GM18907 (cell line): ENCODE measurements at regions not wholly inside any gene's neighbourhood (a gene's known extent, or its start where the extent isn't known, plus 50 kb on each side); places are given as distances from the start of the nearest gene placed in this dataset.
A peak's percentile ranks its signal among the peaks of the same experiment; 100 is the strongest.
"Not testable (repeated sequence)": the region's sequence is repeated elsewhere in the genome, so short reads cannot be mapped to it uniquely, and the experiment has no call there.

Experiments
- ATAC-seq: cut with Tn5 transposase; IDR thresholded peaks from one replicate; pipeline ENCODE4 v1.9.1; 2021; ENCODE audit warnings: mild to moderate bottlenecking, moderate library complexity; ENCODE audit not compliant: unreplicated experiment

- ATAC-seq = no peak
Measured at GRCh38 chr14:89743828-89744227, 210.7 kb downstream of the EFCAB11 start.

- no peak for ATAC-seq
Measured at GRCh38 chr14:89740241-89740640, 214.3 kb downstream of the EFCAB11 start.

- no peak for ATAC-seq
Measured at GRCh38 chr14:89736881-89737280, 217.6 kb downstream of the EFCAB11 start.

- no peak for ATAC-seq
Measured at GRCh38 chr14:89731396-89731933, 223.1 kb downstream of the EFCAB11 start.

GRCh38 chr14:89730687-89731086, 223.8 kb downstream of the EFCAB11 start:
- ATAC-seq = no peak

- no peak for ATAC-seq
Measured at GRCh38 chr14:89728964-89729363, 225.6 kb downstream of the EFCAB11 start.

GRCh38 chr14:89726226-89726625, 228.3 kb downstream of the EFCAB11 start:
- not testable (repeated sequence) for ATAC-seq

- ATAC-seq = no peak
Measured at GRCh38 chr14:89724628-89724960, 229.9 kb downstream of the EFCAB11 start.

GRCh38 chr14:89723930-89724627, 230.5 kb downstream of the EFCAB11 start:
- ATAC-seq = no peak

- no peak for ATAC-seq
Measured at GRCh38 chr14:89721956-89722355, 232.6 kb downstream of the EFCAB11 start.

- peak; percentile 84 for ATAC-seq
Measured at GRCh38 chr14:89720741-89721729, 233.5 kb downstream of the EFCAB11 start.

GRCh38 chr14:89720076-89720687, 234.3 kb downstream of the EFCAB11 start:
- ATAC-seq = no peak

- ATAC-seq = peak; percentile 53
Measured at GRCh38 chr14:89719366-89720075, 235.0 kb downstream of the EFCAB11 start.

- no peak for ATAC-seq
Measured at GRCh38 chr14:89708982-89709625, 245.4 kb downstream of the EFCAB11 start.

GRCh38 chr14:89707086-89707485, 247.4 kb downstream of the EFCAB11 start:
- ATAC-seq = no peak

GRCh38 chr14:89702876-89703200, 251.7 kb downstream of the EFCAB11 start:
- no peak for ATAC-seq

GRCh38 chr14:89702073-89702875, 252.3 kb downstream of the EFCAB11 start:
- no peak for ATAC-seq

- peak; percentile 81 for ATAC-seq
Measured at GRCh38 chr14:89701211-89702043, 253.1 kb downstream of the EFCAB11 start.

- no peak for ATAC-seq
Measured at GRCh38 chr14:89700801-89701200, 253.7 kb downstream of the EFCAB11 start.
